ENCODE measurements at regions not wholly inside any gene's neighbourhood (a gene's known extent, or its start where the extent isn't known, plus 50 kb on each side); places are given as distances from the start of the nearest gene placed in this dataset.

DNA sequence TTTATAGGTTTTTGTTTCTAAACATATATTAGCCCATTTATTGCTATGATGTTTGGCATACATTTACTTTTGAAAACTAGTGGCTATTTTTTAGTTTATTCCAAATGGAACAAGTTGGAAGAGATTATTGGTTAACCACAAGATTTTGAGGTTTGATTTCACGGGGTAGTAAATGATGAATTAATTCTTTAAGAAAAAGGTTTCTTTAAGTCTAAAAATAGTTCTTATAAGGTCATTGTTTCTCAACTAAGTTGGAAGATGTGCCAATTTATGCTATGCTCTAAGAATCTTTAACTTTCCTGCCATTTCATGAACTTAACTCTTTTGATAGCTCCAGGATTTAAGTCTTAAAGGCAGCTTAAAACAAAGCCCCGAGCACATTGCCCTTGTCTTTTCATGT is 183.8 kb downstream of the LMO4 start:
- DNase-seq: no peak

DNA sequence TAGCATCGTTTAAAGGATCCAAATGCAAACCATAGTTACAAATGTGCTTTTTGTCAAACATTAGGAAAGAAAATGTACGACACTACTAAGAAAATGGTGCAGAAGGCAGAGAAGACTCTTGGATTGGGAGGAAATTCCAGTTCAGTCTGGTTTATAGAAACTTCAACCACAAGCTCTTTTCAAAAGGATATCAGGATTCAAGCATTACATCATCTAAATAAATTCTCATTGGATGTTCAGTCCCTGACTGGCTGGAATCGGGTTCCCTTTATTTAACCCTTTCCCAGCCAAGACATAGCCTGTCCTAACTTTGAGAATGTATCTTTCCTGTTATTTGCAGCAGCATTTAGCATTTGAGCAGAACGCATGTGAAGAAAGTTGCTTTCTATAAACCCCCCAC is 184.6 kb downstream of the LMO4 start:
- DNase-seq: no peak

DNA sequence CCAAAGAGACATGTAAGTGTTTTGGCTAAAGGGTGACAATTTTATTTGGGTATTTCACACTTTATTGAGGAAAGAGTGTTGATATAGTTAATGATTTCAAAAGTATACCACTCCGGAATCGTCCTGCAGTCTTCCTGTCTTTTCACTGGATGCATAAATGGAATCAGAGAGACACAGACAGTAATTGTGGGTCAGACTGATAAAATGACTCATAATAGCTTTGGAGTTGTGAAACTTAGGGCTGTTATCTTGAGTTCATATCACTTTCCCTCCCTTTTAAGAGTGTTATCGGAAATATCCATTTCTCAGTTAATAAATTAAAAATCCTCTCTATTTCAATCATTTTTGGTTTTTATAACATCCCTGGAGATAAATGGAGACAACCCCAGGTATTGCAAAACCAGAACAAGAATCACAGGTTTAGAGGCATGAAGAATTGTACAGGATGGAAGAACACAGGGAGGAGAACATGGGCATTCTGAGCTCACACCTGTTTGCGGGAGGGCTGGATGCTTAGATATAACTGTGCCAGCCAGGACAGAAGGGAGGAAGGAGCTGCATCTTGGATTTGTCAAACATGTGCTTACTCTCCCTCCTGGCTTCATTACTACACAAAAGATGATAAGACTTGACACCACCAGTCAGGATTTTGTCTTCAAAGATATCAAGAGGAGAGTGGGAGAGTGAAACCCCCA is 185.4 kb downstream of the LMO4 start:
- no peak for DNase-seq

DNA sequence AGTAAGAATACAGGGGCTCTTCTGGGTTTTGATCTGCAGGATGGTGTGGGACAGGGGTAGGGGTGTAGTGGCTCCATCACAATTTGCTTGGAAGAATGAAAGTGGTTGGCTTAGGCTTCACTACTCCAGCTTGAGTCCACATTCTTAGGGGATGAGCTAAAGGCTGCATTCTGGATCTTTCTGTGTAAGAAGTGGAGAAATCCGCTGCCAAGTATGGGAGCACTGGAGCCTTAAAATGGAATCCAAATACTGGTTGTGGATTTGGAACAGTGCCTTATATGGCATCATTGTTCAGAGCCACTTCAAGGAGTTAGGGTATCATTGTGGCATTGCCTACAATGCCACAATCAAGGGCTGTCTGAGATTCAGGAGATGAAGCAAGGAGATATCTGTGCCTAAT is 187.1 kb downstream of the LMO4 start:
- DNase-seq: no peak

DNA sequence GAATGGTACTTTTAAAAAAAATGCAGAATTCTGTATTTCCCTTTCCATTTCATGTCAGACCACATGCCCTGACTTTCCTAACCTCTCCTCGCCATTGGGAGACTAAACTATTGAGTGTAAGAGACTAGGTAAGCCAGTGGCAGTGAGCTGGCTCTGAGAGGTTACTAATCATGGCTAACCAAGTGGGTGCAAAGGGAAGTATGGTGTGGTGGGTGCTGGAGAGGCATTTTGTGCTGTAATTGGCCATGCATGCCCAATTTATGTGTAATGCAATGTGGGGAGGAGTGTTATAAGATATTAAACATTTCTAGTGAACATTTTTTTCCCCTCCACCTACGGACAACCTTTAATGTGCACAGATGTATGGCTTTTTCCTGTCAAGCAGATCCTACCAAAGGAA is 190.1 kb downstream of the LMO4 start:
- no peak for DNase-seq

DNA sequence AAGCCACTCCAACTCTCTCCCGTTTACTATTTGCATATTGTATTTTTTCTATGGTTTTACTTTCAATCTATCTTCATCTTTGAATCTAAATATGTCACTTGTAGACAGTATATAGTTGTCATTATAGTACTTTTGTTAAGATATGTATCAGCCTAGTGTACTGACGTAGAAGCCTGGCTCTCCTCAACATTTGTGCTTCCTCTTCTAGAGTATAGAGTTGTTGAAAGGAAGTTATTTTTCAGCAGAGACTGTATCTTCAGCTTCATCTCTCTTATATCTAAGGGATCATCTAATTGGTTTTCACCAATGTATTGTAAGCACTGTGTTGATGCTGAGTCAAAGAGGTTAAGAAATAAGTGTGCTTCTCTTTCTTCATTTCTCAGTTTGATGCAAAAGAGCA is 192.8 kb downstream of the LMO4 start:
- no peak for DNase-seq

DNA sequence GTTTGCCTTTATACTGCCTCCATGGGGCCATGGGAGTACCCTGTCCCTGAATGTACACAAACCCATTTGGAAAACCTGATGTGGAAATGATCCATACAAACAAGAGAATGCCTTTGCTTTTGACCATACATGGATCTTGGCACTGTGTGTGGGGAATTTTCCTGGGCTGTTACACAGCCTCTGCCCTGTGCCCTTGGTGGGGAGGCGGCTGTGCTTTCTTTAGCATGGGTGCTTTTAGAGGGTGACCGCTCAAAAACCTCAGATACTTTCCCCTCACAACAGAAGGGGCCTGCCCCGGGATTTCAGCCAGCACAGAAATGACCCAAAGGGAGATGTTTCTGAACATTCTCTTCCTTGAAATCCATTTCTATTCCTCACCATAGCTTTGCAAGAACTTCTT is 194.8 kb downstream of the LMO4 start:
- no peak for DNase-seq

DNA sequence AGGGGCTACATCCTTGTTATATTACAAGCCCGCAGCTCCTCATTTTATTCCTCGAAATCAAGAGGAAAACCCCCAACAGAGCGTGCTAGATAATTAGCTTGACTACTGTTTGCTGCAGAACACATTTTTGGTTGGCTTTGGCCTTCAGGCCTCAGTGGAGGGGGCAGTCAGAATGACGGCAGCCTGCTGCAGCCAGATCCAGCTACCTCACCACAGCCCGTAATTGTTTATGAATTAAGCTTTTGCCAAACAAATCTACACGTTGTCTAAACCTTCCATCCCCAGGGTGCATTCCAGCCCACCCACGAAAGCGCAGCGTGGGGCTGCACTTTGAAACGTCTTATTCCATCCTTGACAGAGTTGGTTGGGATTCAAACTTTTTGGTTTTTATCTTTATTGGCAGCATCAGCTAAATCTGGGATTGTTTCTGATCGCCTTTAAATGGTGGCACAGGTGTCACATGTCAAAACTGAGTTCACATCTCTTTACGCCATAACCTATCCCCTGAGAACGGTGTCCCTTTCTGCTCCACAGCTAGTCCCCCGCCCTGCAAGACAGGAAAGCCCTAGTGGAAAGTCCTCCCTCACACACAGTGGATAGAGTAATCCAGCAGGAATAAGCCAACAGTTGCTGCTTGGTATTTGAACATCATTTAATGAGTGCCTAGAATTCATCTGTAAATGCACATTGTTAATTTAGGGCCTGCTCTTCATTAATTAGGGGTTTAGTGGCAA is 195.5 kb downstream of the LMO4 start:
- no peak for DNase-seq

DNA sequence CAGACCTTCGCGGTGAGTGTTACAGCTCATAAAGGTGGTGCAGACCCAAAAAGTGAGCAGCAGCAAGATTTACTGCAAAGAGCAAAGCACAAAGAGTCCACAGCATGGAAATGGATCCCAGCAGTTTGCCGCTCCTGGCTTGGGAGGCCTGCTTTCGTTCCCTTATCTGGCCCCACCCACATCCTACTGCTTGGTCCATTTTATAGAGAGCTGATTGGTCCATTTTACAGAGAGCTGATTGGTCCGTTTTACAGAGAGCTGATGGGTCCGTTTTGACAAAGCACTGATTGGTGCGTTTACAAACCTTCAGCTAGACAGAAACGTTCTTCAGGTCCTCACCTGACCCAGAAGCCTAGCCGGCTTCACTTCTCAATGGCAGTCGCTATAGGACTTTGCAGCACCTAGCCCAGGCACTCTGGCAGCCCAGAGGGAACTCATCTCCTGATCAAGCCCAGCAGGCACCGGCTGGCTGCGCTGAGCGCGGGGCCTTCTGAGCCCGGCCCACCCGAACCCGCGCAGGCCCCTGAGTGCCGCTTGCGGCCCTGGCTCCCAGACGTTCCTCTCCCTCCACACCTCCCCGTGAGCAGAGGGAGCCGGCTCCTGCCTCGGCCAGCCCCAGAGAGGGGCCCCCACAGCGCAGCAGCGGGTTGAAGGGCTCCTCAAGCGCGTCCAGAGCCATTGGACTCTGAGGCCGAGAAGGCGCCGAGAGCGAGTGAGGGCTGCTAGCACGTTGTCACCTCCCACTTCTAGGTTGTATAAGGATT is 200.3 kb downstream of the LMO4 start:
- DNase-seq: no peak

DNA sequence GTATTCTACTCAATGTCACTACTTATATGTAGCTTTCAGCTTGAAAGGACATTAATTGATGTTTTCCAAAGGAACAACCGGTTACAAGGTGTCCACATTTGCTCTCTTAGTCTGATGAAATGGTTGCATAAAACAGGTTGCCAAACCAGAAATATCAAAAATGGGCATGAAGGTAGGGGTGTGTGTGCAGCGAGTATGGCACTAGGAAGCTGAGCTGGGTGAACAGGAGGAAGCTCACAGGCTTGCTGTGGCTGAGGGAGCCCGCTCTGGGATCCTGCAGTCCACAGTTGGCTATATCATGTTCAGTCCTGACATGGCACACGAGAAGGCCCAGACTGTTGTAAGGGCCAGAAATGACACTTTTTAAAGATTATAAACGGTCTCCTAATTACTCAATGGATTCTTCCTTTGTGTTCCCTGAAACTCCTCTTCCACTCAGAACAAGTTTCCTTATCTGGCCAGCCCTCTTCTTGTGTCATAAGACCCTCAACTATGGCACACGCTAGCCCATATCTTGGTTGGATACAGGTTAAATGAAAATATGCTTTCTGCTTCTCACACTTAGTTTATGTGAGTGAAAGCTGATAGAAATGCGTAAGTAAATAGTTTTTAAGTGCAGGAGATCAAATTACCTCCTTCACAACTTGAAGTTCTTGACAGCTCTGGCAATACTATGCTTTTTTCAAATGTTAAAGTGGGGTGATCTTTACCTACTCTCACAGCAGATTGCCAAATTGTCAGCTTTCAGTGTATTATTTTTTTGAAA is 201.5 kb downstream of the LMO4 start:
- no peak for DNase-seq

DNA sequence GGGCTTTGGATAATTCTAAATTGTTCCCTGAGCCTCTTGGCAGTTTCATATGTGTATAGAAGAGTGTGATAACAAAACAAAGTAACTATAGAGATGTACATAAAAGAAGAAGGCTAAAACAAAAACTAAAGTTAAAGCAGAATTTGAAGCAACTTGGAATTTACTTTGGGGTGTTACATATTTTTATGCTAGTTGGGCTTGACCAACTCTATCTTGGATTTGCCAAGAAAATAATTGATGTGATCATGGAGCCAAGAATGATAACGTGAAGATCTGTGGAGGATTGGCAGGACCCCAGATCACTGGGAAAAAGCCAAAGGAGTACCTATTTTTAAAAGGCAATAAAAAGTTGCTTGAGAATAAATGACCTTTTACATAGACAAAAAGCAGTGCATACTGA is 206.9 kb downstream of the LMO4 start:
- no peak for DNase-seq

DNA sequence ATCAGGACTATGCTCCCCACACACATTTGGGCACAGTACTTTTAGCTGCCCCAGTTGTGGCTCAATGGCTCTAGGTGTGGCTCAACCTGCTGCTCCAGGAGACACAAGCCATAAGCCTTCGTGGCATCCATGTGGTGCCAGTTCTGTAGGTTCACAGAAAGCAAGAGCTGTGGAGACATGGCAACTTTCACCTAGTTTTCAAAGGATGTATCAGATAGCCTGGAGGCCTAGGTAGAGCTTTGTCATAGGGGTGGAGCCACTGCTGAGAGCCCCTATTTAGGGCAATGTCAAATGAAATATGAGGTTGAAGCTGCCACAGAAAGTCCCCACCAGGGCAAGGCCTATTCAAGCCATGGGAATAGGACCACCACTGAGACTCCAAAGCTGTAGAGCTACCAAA is 210.5 kb downstream of the LMO4 start:
- no peak for DNase-seq

DNA sequence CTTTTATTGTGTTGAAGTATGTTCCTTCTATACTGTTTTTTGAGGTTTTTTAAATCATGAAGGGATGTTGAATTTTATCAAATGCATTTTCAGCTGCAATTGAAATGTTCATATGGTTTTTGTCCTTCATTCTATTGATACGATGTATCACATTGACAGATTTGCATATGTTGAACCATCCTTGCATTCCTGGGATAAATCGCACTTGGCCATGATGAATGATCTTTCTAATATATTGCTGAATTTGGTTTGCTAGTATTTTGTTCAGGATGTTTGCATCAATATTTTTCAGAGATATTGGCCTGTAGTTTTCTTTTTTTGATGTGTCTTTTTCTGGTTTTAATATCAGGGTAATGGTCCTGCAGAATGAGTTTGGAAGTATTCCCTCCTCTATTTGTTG is 214.0 kb downstream of the LMO4 start:
- DNase-seq: no peak

DNA sequence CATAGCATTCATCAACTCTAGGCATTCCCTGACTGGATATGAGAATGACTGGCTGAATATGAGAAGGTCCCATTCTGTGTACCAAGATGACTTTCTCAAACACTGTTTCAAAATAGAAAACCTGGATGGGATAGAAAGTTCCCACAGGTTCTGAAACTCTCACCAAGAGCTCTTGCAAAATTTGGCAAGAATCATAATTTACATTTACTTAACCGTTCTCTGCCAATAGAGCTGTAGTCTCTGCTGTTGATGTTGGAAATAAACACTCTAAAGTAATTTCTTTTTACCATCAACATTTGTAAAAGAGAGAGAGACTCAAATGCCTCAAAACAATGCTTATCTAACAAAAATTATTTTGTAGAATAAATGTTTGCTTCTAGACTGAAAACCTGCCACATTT is 221.1 kb downstream of the LMO4 start:
- no peak for DNase-seq

DNA sequence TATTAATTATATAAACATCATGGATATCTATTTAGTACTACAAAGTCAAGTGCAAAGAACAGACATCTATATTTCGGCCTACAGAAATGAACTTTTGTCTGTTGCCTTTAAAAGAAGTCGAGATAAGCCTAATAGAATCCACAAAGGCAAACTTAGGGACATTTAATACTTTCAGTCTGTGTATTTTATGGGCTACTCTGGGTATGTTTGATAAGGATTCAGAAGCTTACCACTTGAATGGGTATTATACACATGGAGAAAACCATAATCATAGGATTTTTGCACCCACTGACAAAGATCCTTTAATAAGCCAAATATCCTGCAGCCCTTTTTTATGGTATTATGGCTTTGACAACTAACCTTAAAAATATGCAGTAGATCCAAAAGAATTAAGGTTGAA is 224.8 kb downstream of the LMO4 start:
- no peak for DNase-seq

DNA sequence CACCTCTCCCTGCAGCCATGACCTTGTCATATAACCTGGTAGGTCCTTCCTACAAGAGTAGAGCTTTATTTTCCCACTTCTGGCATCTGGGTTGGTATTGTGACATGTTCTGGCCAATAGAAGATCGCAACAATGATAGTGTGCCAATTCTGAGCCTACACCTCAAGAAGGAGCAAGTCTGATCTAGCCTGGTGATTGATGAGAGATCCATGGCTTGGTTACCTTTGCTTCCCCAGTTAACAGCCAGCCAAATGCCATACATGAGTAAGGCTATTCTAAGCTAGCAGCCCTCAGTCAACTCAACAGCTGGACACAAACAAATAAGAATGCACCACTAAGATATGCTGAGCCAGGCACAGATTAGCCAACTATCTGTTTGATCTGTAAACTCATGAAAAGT is 226.7 kb downstream of the LMO4 start:
- no peak for DNase-seq

DNA sequence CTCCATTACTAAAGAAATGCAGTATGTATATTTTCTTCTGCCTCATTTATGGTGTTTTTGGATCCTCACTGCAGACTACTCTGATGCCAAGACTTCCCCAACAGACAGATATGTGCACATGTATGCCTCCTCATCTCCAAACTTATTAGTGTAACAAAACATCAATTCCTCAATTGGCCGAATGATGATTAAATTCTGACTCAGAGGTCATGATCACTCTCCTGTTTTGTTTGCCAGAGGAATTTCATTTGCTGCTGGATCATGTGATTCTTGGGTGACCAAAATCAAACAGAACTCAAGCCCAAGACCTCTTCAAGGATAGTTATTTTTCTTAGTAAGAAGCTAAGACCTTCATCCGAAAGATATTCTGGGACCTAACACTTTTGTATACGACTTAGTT is 227.6 kb downstream of the LMO4 start:
- DNase-seq: no peak

DNA sequence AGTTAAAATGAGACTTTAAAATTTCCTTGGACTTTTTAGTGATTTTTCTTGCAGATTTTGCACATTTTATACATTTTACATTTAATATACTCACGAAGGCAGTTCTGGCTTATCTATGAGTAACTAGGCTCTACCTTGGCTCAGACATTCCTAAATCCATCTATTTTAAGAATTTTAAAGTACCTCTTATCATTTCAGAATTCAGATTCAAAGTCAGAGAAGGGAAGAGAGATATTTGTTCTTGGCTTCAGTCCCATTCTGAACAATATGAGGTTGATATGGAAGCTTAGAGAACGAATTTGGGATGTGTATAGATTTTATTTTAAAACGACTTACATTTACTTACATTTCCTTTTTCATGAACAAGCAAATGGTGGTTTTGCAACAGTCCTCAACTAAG is 230.2 kb downstream of the LMO4 start:
- DNase-seq: no peak

DNA sequence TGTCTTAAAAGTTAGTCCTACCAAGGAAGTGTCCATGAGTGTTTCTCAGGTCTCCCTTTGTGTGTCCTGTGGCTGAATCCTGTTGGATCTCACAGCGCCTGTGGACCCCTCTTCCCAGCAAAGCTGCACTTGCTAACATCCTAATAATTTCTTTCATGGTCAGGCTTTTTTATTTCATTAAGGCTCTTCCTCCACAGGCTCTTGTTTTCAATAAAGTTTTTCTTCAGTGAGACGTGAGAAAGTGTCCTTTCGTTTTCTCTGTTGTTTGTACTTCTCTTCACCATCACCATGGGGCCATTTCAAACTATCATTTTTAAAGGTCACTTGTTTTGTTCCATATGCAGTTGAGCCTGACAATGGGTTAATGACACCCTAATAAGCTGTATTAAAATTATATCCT is 231.5 kb downstream of the LMO4 start:
- DNase-seq: no peak

DNA sequence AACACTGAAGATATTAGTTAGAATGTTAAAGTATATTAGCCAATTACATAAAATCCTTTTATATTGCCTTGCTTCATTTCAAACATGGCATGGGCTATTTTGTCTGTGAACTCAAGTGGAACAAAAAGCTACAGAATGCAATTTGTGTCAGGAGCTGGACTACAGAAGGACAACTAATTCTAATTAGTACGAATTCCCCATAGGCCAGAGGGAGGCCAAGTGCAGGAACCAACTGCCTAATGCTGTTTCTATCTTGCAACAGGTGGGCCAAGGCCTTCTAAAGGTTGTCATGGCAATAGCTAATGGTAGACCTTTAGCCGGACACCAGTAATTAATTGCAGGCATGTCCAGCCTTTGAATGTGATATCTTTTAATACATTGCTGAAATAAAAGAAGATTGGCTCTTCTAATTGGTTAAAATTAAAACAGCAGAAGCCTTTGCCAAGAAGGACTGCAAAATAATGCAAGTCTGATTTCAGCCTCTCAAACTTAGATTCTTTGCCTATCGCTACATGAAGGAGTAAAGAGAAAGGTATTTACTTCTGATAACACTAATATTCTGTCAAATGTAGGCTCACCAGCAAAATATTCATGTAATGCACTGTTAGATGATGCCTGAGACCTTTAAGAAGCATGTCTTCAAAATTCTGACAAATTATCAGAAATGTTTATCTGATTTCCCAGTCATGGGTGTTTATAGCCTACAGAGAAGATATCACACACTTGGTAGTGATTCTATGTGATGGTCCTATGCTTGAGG is 232.1 kb downstream of the LMO4 start:
- no peak for DNase-seq

DNA sequence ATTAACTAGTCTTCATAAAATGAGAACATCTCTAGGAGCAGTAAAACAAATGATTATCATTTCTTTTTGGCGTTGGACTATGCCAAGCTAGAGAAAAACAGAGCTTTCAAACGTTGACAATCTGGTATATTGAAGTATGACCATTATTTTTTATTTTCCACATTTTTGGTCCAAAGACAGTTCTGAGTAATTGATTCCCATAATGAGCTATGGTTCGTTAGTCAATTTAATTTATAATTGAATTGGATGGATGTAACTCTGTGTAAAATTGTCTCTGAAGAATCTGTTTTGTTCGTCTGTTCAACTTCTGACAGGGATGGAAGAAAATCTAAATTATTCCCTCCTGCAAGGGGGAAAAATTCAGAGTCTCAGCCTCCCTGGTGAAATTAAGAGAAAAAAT is 234.5 kb downstream of the LMO4 start:
- DNase-seq: no peak

DNA sequence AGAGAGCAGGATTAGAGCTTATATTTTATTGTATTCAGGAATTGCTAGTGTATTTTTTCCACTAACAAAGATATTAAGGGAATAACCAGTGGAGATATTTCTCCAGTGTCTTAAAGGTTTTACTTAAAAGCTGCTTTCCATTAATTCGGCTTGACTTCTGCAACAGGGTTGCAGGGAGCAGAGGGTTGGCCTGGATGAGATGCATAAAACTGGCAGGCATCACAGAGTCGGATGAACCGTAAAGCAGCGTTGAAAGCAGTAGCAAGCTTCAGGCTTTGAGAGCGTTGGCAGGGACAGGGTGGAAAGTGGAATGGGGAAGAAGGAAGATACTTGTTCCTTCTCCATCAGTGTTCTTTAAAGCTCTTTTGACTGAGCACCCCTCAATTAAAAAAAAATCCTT is 237.2 kb downstream of the LMO4 start:
- DNase-seq: no peak

DNA sequence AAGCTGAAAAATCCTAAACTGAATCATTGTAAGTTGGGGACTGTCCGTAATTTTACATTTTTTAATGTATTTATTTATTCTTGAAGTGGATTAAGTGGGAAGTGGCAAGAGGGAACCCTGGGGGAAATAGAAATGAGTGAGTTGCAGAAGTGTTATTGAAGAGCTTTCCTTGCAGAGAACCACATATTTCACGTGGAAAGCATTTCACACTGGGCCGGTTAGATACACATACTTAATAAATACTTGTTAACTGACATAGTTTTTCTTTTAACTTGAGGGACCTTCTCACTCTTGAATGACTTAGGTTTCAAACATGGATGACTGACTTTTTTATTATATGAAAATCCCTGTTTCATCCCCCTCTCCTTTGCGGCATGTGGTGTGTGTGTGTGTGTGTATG is 239.3 kb downstream of the LMO4 start:
- no peak for DNase-seq

Measured in stimulated activated CD4-positive, alpha-beta T cell treated with anti-CD3 and anti-CD28 coated beads, Interleukin-15, amount 100 ng/mL, for 24 hours (primary cell).